ENCODE measurements at regions not wholly inside any gene's neighbourhood (a gene's known extent, or its start where the extent isn't known, plus 50 kb on each side); places are given as distances from the start of the nearest gene placed in this dataset.
"Not testable (repeated sequence)": the region's sequence is repeated elsewhere in the genome, so short reads cannot be mapped to it uniquely, and the experiment has no call there.

DNA sequence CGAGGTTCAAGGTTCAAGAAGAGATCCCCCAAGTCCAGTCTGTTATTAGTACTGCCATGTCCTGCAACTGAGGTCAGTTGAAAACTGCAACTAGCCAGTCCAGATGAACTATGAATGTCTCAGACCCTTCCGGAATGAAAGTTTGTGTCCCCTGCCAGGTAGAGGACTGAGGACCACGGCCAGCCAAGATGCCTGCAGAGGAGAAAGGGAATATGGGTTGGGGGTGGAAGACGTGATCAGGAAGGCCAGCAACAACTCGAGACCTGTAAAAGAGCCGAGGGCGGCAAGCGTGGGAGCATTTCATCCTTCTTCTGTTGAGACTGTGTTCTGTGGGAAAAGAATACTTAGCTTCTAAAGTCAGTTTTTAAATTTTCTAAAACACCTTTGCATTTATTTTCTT is 572.4 kb upstream of the B3GAT1 start:
- TF ChIP-seq EP300 (IDR thresholded peaks at IDR 0.05), result no peak
- TF ChIP-seq POLR2A (IDR thresholded peaks at IDR 0.05), result no peak
- no peak for TF ChIP-seq POLR2AphosphoS5 (IDR thresholded peaks at IDR 0.05)
- TF ChIP-seq, protein P1, sequence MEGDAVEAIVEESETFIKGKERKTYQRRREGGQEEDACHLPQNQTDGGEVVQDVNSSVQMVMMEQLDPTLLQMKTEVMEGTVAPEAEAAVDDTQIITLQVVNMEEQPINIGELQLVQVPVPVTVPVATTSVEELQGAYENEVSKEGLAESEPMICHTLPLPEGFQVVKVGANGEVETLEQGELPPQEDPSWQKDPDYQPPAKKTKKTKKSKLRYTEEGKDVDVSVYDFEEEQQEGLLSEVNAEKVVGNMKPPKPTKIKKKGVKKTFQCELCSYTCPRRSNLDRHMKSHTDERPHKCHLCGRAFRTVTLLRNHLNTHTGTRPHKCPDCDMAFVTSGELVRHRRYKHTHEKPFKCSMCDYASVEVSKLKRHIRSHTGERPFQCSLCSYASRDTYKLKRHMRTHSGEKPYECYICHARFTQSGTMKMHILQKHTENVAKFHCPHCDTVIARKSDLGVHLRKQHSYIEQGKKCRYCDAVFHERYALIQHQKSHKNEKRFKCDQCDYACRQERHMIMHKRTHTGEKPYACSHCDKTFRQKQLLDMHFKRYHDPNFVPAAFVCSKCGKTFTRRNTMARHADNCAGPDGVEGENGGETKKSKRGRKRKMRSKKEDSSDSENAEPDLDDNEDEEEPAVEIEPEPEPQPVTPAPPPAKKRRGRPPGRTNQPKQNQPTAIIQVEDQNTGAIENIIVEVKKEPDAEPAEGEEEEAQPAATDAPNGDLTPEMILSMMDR (IDR thresholded peaks at IDR 0.05), result no peak
- peaks cover 29% of the 10 kb centered on the region for H3K27me3 ChIP-seq
- H3K4me3 ChIP-seq, result no peak overlapping the region
- no peaks in the 10 kb centered on the region for H3K36me3 ChIP-seq
- H3K4me1 ChIP-seq, result no peaks in the 10 kb centered on the region
- no peaks in the 10 kb centered on the region for H3K9me3 ChIP-seq
- ATAC-seq, result no peak
- no peak overlapping the region for H3K27ac ChIP-seq
- WGBS, 2 donors (ENCODE audit: low coverage in 1 of 2), result 67 to 83% methylated on average over 4 to 6 of the region's 8 CpGs

DNA sequence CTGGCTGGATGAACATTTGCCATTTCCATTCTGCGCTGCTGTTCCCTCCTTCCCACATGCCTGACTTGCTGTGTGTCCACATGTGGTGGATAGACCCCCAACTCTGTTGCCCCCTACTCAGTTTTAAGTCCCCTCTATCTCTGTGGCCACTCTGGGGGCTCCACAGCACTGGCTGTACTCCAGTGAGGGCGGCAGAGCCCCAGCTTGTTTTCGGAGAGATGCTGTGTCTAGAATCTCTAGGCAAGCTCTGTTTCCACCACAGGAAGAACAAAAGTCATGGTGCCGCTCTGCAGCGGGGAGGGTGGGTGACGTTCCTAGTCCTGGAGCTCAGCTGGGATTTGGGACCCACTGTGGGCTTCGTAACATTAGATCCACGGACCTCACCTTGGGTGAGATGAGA is 570.4 kb upstream of the B3GAT1 start:
- H3K36me3 ChIP-seq, H3K4me1 ChIP-seq, H3K4me3 ChIP-seq, H3K9me3 ChIP-seq, ATAC-seq, H3K27ac ChIP-seq: not testable (repeated sequence)
- 75% methylated on average over 4 of the region's 8 CpGs; no CpG with 5 or more reads in 1 of the 2 donors for WGBS, 2 donors (ENCODE audit: low coverage in 1 of 2)
- H3K27me3 ChIP-seq, result peaks cover 40% of the 10 kb centered on the region

DNA sequence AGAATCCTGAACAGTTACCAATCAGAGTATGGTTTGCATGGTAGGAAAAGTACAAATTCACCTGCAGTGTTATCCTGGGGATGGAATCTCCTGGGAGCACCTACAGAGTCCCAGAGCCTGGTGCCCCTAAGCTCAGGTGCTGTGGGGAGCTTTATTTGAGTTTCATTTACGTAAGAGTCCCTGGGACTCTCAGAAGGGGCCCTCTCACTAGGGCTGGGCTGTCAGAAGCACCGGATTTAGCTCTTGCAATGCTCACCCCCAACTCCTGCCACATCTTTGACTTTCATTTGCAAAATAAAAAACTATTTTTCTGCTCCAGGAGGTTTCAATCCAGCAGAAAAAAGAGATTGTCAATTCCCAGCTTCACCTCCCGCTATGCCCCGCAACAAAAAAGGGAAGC is 569.8 kb upstream of the B3GAT1 start:
- H3K4me1 ChIP-seq, result no peaks in the 10 kb centered on the region
- H3K4me3 ChIP-seq, result no peak overlapping the region
- H3K9me3 ChIP-seq, result no peaks in the 10 kb centered on the region
- ATAC-seq, result no peak
- H3K27ac ChIP-seq, result no peak overlapping the region
- peaks cover 40% of the 10 kb centered on the region for H3K27me3 ChIP-seq
- TF ChIP-seq POLR2A (IDR thresholded peaks at IDR 0.05), result no peak
- TF ChIP-seq, protein P1 (IDR thresholded peaks at IDR 0.05), result no peak
- TF ChIP-seq POLR2AphosphoS5 (IDR thresholded peaks at IDR 0.05), result no peak
- no peak for TF ChIP-seq EP300 (IDR thresholded peaks at IDR 0.05)
- H3K36me3 ChIP-seq, result no peaks in the 10 kb centered on the region
- WGBS, 2 donors (ENCODE audit: low coverage in 1 of 2), result 36 to 74% methylated on average over 2 to 4 of the region's 4 CpGs

DNA sequence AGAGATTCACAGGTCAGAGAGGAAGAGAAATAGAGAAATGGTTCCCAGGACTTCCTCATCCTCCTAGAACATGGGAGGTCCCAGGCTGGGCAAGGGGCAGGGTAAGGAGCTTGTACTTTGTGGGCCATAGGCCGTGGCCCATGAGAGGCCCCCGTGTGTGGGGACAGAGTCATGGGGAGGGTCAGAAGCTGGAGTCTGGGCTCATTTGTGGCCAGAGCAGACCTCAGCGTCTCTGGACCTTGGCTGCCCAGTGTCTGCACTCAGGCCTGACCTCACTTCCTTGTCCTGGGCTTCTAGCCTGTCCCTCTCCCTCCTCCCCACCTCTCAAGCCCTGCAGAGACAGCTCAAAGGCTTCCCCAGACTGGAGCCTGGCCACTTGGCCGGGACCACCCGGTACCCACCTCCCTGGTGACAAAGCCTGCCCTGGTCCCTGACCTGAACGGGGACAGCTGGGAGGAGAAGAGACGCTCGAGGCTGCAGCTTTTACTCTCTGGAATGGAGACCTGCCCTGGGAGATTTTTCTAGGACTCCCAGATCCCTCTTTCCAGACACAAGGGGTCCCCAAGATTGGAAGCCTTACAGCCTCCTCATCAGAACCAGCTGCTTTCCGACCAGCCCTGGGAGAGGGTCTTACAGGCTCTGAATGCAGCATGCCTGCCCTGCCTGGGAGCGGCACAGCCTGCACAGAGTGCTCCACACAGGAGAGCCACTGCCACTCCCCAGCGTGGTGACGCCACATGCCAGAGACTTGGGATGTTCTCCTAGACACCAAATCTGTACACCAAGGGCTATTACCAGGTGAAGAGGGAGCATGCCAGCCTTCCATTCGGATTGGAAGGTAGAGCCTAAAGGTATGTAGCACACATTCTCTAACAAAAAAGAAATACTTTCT is 569.0 kb upstream of the B3GAT1 start:
- ATAC-seq, result no peak
- no peaks in the 10 kb centered on the region for H3K9me3 ChIP-seq
- H3K27ac ChIP-seq, result no peak overlapping the region
- H3K4me1 ChIP-seq, result no peaks in the 10 kb centered on the region
- 75 to 100% methylated on average over 1 to 3 of the region's 13 CpGs for WGBS, 2 donors (ENCODE audit: low coverage in 1 of 2)
- H3K4me3 ChIP-seq, result no peak overlapping the region
- no peaks in the 10 kb centered on the region for H3K36me3 ChIP-seq
- no peak for TF ChIP-seq POLR2AphosphoS5 (IDR thresholded peaks at IDR 0.05)
- no peak for TF ChIP-seq POLR2A (IDR thresholded peaks at IDR 0.05)
- TF ChIP-seq, protein P1 (IDR thresholded peaks at IDR 0.05), result no peak
- TF ChIP-seq EP300 (IDR thresholded peaks at IDR 0.05), result no peak
- peaks cover 42% of the 10 kb centered on the region for H3K27me3 ChIP-seq

DNA sequence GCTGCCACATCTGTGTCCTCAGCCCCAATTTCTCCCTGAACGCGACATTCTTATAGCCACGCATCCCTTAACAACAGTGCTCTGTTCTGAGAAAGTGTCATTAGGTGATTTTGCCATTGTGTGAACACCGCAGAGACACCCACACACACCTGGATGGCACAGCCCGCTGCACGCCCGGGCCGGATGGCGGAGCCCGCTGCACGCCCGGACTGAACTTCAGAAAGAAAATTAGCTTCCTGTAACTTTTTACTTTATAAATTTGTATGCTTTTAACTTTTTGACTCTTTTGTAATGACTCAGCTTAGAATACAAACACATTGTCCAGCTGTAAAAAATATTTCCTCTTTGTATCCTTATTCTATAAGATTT is 567.0 kb upstream of the B3GAT1 start:
- peaks cover 44% of the 10 kb centered on the region for H3K27me3 ChIP-seq
- H3K4me1 ChIP-seq, H3K27ac ChIP-seq, H3K36me3 ChIP-seq, ATAC-seq, H3K4me3 ChIP-seq, H3K9me3 ChIP-seq: not testable (repeated sequence)
- 80% methylated on average over 8 to 10 of the region's 12 CpGs for WGBS, 2 donors (ENCODE audit: low coverage in 1 of 2)

DNA sequence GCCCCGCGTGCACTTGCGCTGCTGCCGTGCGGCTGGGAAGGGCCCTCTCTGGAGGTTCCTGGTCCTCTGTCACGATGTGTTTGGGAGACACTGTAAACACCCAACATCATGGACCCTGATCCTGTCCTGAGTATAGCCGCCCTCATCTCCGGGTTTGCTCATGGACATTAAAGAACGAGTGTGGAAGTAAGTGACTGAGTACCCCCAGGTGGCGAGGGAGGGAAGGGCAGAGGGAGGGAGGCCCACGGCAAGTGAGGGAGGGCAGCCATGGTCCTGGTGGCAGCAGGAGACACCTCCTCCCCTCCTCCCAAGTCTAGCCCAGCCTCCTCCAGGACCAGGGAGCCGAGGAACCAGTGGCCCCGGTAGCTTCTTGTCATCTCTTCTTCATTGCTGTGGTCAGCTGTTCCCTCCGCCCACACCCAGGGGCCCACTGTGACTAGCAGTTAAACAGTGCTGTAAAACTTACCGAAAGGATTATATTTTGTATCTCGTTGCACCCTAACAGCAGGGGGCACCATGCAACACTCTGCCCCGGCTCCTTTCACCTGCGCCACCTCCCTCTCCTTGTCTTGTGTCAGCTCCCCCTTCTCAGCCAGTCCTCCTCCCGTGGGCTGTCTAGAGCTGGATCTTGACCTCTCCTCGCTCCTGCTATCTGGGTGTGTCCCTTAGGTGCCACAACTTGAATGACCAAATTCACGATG is 566.5 kb upstream of the B3GAT1 start:
- 83 to 100% methylated on average over 2 to 4 of the region's 21 CpGs for WGBS, 2 donors (ENCODE audit: low coverage in 1 of 2)
- H3K9me3 ChIP-seq, result no peaks in the 10 kb centered on the region
- no peak overlapping the region for H3K27ac ChIP-seq
- peaks cover 45% of the 10 kb centered on the region for H3K27me3 ChIP-seq
- TF ChIP-seq POLR2AphosphoS5 (IDR thresholded peaks at IDR 0.05), result no peak
- no peak for TF ChIP-seq POLR2A (IDR thresholded peaks at IDR 0.05)
- TF ChIP-seq EP300 (IDR thresholded peaks at IDR 0.05), result no peak
- TF ChIP-seq, protein P1 (IDR thresholded peaks at IDR 0.05), result no peak
- no peaks in the 10 kb centered on the region for H3K36me3 ChIP-seq
- ATAC-seq, result no peak
- H3K4me3 ChIP-seq, result no peak overlapping the region
- no peaks in the 10 kb centered on the region for H3K4me1 ChIP-seq
